GM12891 (cell line): ENCODE measurements at regions not wholly inside any gene's neighbourhood (a gene's known extent, or its start where the extent isn't known, plus 50 kb on each side); places are given as distances from the start of the nearest gene placed in this dataset.

ENCODE experiments used
- POLR2A ChIP-seq: IDR thresholded peaks from 2 replicates; pipeline ENCODE4 v1.6.1; 2011; ENCODE audit warnings: low read depth, low read length, control low read depth
- POLR2AphosphoS5 ChIP-seq: IDR thresholded peaks from 2 replicates; pipeline ENCODE4 v1.6.1; 2011; ENCODE audit warnings: low read depth, low read length, control low read depth
- TAF1 ChIP-seq: IDR thresholded peaks from 2 replicates; pipeline ENCODE4 v1.6.1; 2011; ENCODE audit warnings: low read depth, low read length, control low read depth

DNA sequence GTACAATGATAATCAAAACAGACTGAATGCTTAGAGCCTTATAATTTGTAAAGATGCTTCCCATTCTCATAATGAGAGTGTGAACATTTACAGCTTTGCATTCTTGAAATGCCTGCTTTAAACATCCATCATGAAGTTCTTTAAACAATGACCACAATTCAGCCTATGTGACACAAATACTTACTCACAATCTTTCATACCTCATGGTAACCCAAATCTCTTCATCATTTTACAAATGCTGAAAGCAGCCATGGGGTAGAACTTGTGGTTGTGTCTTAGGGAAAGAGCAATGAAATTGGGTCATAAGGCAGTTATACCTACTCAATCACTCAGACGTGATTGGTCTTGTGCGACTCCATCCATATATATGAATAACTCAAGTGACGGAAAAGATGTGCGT lies 140.7 kb downstream of the RND3 start:
- TF ChIP-seq POLR2AphosphoS5 (no peak), TAF1 (no peak), POLR2A (no peak)
